GM19099 (cell line): ENCODE measurements at regions not wholly inside any gene's neighbourhood (a gene's known extent, or its start where the extent isn't known, plus 50 kb on each side); places are given as distances from the start of the nearest gene placed in this dataset.

Experiments used
- POLR2A ChIP-seq: IDR thresholded peaks from 3 replicates; pipeline ENCODE4 v1.6.1; 2011; ENCODE audit warnings: low read depth; ENCODE audit not compliant: insufficient read length; ENCODE audit errors: extremely low read depth

GRCh38 chr15:31223478-31224350 is 102.9 kb upstream of the KLF13 start:
- no peak for TF ChIP-seq POLR2A

- TF ChIP-seq POLR2A: no peak
Observed at GRCh38 chr15:31225356-31225955, 101.2 kb upstream of the KLF13 start.

DNA sequence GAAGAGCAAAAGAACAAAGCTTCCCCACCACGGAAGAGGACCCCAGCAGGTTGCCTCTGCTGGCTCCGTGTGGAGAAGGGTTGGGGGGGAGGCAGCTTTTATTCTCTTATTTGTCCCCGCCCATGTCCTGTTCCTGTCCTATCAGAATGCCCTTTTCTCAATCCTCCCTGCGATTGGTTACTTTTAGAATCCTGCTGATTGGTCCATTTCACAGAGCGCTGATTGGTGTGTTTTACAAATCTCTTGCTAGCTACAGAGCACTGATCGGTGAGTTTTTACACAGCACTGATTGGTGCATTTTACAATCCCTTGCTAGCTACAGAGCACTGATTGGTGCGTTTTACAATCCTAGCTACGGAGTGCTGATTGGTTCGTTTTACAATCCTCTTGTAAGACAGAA is 100.6 kb upstream of the KLF13 start:
- TF ChIP-seq POLR2A: no peak

DNA sequence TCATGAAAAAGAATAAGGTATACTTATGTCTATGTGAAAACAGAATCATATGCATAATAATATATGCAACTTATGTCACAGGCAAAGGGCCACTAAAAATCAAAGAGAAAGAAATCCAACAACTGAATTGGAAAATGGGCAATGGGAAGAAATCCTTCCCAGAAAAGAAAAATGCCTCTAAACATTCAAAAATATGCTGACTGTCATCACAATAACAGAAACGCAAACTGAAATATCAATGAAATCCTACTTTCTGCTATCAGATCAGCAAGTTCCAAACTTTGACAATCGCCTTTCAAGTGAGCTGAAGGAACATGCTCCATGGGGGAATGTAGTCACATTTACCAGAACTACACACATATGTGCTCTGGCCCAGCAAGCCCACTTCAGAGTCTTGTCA is 99.4 kb upstream of the KLF13 start:
- no peak for TF ChIP-seq POLR2A

DNA sequence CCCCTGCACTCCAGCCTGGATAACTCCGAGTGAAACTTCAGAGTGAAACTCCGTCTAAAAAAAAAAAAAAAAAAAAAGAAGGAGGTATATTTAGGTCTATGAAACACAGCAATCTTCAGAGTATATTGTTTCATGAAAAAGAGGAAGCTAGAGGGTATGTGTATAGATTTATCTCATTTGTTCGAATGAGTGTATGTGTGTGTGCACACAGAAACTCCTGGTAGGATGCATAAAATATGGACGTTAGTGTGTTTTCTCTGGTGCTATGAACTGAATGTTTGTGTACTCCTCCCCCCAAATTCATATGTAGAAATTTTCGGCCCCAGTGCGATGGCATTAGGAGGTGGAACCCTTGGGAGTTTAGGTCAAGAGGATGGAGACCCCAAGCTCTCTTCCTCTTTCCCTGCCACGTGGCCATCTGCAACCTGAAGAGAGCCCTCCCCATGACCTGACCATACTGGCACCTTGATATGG is 98.6 kb upstream of the KLF13 start:
- no peak for TF ChIP-seq POLR2A

DNA sequence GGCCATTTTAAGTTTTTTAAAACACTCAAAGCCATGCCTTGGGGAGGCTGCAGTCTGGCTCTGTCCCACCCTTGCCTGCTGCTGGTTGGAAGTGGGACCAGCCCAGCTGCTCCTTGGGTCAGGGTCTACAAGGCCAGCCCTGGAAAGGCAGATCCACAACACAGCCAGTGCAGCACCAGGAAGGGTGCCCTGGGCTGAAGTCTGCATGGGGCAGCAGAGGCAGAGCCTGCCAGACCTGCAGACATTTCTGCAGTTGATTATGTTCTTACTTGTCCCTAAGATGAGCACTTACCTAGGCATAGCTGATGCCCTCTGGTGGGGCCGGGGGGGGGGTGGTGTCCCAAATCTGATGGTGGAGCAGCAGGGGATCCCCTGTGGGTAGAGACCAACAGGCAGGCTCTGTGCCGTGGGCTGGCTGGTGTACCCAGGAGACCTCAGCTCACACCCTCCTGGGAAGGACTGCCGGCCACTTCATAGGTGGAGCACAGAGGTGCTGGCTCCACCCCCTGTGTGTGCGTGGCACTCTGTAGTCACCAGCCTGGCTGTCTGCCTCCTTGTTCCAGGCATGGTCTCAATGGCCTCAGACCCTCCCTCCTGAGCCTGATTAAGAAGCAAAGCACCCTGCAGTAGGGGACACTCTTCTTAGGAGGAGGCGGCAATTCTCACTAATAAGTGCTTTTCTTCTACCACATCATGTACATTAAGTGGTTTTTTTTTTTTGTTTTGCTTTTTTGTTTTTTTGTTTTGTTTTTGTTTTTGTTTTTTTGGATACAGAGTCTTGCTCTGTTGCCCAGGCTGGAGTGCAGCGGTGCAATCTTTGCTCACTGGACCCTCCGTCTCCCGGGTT is 97.4 kb upstream of the KLF13 start:
- peak; percentile 91 for TF ChIP-seq POLR2A

DNA sequence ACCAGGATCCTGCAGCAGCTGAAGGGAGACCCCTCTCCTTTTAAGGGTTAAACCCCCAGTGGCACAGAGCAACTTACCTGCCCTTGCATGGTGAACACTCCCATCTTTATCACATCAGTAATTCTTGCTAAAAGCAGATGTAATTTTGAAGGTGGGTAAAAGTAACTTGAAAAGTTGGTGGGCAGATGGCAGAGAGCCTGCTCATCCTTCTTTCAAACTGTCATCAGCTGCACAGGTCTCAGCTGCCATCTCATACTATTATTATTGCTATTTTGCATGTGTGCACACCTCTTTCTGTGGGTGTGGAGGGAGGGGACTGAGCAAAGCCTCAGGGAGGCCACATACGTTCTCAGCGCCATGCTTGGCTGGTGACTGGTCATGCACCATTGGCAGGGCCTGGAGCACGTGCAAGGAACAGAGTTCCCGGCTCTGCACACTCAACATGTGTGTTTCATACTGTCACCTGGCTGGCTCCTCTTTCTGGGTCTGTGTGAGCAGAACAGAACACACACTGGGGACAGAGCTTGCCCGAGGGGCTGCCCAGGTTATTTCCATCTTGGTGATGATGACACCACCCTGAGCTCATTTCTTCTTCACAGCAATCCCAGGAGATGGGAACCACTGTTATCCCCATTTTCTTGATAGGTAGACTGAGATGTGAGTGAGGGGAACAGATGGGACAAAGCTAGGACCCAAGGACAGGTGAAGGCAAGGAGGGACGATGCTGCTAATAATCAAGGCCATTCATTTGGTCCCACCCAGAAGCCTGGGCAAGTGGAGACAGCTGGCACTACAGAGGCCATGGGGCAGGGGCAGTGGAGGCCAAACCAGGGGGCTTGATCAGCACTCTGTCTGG is 95.8 kb upstream of the KLF13 start:
- TF ChIP-seq POLR2A: peak; percentile 62

- no peak for TF ChIP-seq POLR2A
Observed at GRCh38 chr15:31234815-31235214, 91.8 kb upstream of the KLF13 start.

DNA sequence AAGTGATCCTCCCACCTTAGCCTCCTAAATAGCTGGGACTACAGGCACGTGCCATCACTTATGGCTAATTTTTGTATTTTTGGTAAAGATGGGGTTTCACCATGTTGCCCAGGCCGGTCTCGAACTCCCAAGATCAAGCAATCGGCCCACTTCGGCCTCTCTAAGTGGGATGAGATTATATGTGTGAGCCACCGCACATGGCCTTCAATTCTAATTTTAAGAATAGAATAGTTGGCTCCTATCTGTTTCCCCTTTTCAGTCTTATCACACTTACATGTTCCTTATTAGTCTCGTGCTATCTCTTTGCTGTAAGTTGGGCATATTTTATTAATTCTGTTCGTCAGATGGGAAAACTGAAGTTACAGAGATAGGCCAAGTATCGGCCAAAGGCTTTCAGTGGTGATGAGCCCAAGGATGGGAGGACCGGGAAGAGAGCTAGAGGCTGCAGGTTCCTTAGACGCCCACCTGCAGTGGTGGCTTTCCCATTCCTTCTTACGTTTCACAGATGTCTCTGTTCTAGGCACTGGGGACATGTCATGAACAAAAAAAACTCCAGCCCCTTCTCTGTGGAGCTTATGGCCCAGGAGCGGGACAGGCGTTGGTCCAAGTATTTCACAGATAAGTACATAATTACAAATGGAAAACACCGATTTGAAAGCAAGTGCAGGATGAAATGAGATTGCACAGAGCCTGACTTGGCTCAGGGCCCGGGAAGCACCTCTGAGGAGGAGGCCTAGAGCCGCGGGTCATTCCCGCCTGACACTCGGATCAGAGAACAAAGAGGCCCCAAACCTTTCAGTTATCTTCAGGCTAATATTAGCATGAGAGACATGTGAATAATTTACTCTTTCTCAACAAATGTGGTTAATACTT is 91.1 kb upstream of the KLF13 start:
- TF ChIP-seq POLR2A: no peak

DNA sequence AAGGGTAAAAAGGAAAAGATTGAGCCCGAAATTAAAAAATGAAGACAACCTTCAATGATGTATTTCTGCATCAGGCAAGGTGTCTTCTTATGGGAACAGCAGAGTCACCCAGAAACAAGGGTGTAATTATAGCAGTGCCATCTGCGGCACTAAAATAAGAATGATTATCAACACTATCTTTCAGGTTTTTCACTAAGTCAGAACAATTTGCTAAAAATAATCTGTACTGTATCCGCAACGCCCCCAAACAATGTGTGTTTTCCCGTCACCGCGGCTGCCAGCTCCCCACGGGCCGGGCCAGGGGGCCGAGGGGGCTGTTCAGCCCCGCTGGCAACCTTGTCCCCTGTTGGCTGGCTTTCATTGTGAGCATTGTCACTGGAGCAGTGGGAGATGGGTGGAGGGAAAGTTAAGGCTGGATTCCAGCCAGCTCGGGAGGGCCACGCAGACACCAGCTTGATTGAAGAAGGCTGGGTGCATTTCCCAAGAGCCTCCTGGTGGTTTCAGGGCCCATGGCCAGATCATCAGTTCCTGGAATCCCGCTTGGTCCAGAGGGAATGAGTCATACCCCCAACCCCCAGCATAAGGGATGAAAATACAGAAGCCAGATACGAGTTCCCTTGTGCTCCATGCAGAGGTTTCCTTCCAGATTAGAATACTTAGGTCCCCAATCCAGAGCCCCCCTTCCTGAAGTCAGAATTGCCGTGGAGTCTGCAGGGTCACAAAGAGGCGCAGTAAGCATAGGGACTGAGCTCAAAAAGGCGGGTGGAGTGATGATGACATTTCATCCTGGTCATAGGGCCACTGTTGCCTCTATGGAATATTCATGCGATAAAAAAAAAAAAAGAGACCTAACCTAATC is 90.2 kb upstream of the KLF13 start:
- no peak for TF ChIP-seq POLR2A

DNA sequence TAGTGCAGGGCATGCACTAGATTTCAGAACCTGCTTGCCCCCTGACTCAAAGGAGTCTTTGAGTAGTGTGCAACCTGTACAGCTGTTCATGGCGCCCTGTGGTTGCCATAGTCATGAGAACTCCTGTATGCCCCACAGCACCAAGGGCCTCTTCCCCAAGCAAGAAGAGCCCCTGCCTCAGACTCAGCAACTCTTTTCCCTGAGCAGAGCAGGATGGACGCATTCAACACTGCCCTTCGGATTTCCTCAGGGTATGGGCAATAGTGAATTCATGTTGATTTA is 89.7 kb upstream of the KLF13 start:
- no peak for TF ChIP-seq POLR2A

DNA sequence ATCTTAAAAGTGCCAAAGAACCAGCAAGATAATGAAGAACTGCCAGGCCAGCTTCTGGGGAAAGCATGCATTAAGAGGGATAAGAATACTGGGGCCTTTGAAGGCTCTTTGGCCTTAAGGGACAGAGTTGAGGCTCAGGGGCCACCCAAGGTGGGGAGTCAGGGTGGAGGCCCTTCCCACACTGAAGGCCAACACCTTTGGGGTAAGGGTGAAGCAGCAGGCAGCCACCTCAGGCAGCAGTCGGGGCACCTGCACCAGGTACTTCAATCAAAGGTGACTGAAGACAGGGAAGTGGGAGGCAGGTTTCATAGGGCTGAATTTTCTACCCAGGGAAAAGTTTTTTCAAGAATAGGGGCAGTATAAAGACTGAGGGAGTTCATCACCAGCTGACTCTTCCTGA is 87.7 kb upstream of the KLF13 start:
- TF ChIP-seq POLR2A: no peak

DNA sequence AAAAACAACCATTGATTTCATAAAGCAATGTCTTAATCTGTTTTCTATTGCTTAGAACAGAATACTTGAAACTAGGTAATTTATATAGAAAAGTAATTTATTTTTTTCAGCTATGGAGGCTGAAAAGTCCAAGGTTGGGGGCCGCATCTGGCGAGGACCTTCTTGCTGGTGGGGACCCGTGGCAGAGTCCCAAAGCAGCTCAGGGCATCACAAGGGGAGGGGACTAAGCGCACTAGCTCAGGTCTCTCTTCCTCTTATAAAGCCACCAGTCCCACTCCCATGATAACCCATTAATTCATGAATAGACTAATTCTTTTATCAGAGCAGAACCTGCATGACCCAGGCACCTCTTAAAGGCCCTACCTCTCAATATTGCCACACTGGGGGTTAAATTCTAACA is 87.2 kb upstream of the KLF13 start:
- no peak for TF ChIP-seq POLR2A
